ENCODE measurements at regions not wholly inside any gene's neighbourhood (a gene's known extent, or its start where the extent isn't known, plus 50 kb on each side); places are given as distances from the start of the nearest gene placed in this dataset.
"Not testable (repeated sequence)": the region's sequence is repeated elsewhere in the genome, so short reads cannot be mapped to it uniquely, and the experiment has no call there.

- H3K9me3 ChIP-seq (ENCODE audit: control insufficient read depth, insufficient read depth, low read depth, low read length); H3K4me1 ChIP-seq (ENCODE audit: control insufficient read depth, insufficient read depth, low read length); POLR2A ChIA-PET; H3K27me3 ChIP-seq (ENCODE audit: control insufficient read depth, insufficient read depth, low read length); in situ Hi-C loops (cut with HindIII; ENCODE audit: low pct_unique_long_range_greater_than_20kb, low sequenced_read_pairs); H3K36me3 ChIP-seq (ENCODE audit: control insufficient read depth, insufficient read depth, low read length); H3K27ac ChIP-seq (ENCODE audit: low read length); CTCF ChIA-PET; BruUV-seq (replicated peaks); H3K4me3 ChIP-seq (ENCODE audit: low read depth in 2 of 2, low read length in 2 of 2); ATAC-seq; DNase-seq (ENCODE audit: low read depth, low spot score); intact Hi-C loops (cut with micrococcal nuclease; ENCODE audit: unreplicated experiment): not testable (repeated sequence)
- TF ChIP-seq CTCF (IDR thresholded peaks at IDR 0.05): peak; percentile 30; the same call in 1 of the 2 replicates
Measured at GRCh38 chrX:96546281-96546680, 138.4 kb upstream of the DIAPH2 start.

GRCh38 chrX:96551322-96551872, 133.2 kb upstream of the DIAPH2 start:
- intact Hi-C loops (cut with micrococcal nuclease; ENCODE audit: unreplicated experiment) (no loop called here), in situ Hi-C loops (cut with HindIII; ENCODE audit: low pct_unique_long_range_greater_than_20kb, low sequenced_read_pairs) (no loop called here)
- BruUV-seq (replicated peaks): no TSS peak
- no peaks in the 10 kb centered on the region for H3K27me3 ChIP-seq (ENCODE audit: control insufficient read depth, insufficient read depth, low read length)
- H3K36me3 ChIP-seq (ENCODE audit: control insufficient read depth, insufficient read depth, low read length): no peaks in the 10 kb centered on the region
- DNase-seq (ENCODE audit: low read depth, low spot score) (no peak), ATAC-seq (no peak)
- no peak overlapping the region for H3K4me3 ChIP-seq (ENCODE audit: low read depth in 2 of 2, low read length in 2 of 2)
- no peak for TF ChIP-seq REST (IDR thresholded peaks at IDR 0.05; ENCODE audit: insufficient read depth in 1 of 2, low read depth in 2 of 2, low read length in 1 of 2)
- CTCF ChIA-PET: no interaction called here
- no peak overlapping the region for H3K27ac ChIP-seq (ENCODE audit: low read length)
- POLR2A ChIA-PET: interaction anchor here (0.6 to 0.7 kb wide), 4 partner anchors 9 to 893 kb away, joined by 3 to 11 read pairs (median 7); no protein-coding TSS in a partner anchor
- H3K4me1 ChIP-seq (ENCODE audit: control insufficient read depth, insufficient read depth, low read length): no peaks in the 10 kb centered on the region
- no peaks in the 10 kb centered on the region for H3K9me3 ChIP-seq (ENCODE audit: control insufficient read depth, insufficient read depth, low read depth, low read length)

GRCh38 chrX:96556886-96557285, 127.8 kb upstream of the DIAPH2 start:
- Histone ChIP-seq H3K27me3 (ENCODE audit: control insufficient read depth, insufficient read depth, low read length) (no peaks in the 10 kb centered on the region), H3K27ac (ENCODE audit: low read length) (no peak overlapping the region), H3K9me3 (ENCODE audit: control insufficient read depth, insufficient read depth, low read depth, low read length) (no peaks in the 10 kb centered on the region), H3K36me3 (ENCODE audit: control insufficient read depth, insufficient read depth, low read length) (no peaks in the 10 kb centered on the region), H3K4me3 (ENCODE audit: low read depth in 2 of 2, low read length in 2 of 2) (no peak overlapping the region), H3K4me1 (ENCODE audit: control insufficient read depth, insufficient read depth, low read length) (no peaks in the 10 kb centered on the region)
- ATAC-seq (no peak), DNase-seq (ENCODE audit: low read depth, low spot score) (no peak)
- in situ Hi-C loops (cut with HindIII; ENCODE audit: low pct_unique_long_range_greater_than_20kb, low sequenced_read_pairs): no loop called here
- TF ChIP-seq SIN3A (IDR thresholded peaks at IDR 0.05; ENCODE audit: borderline replicate concordance, insufficient read depth, low read depth, low read length): no peak
- no peak for TF ChIP-seq REST (IDR thresholded peaks at IDR 0.05; ENCODE audit: insufficient read depth in 1 of 2, low read depth in 2 of 2, low read length in 1 of 2)
- TF ChIP-seq TCF7L2 (IDR thresholded peaks at IDR 0.05; ENCODE audit: low read depth, low read length): no peak
- no peak for TF ChIP-seq CTCF (IDR thresholded peaks at IDR 0.05)
- ChIA-PET CTCF (no interaction called here), POLR2A (no interaction called here)
- intact Hi-C loops (cut with micrococcal nuclease; ENCODE audit: unreplicated experiment): no loop called here
- BruUV-seq (replicated peaks): no TSS peak

GRCh38 chrX:96561129-96561528, 123.5 kb upstream of the DIAPH2 start:
- H3K4me3 ChIP-seq (ENCODE audit: low read depth in 2 of 2, low read length in 2 of 2); DNase-seq (ENCODE audit: low read depth, low spot score); H3K27me3 ChIP-seq (ENCODE audit: control insufficient read depth, insufficient read depth, low read length); BruUV-seq (replicated peaks); H3K36me3 ChIP-seq (ENCODE audit: control insufficient read depth, insufficient read depth, low read length); H3K4me1 ChIP-seq (ENCODE audit: control insufficient read depth, insufficient read depth, low read length); CTCF ChIA-PET; ATAC-seq; in situ Hi-C loops (cut with HindIII; ENCODE audit: low pct_unique_long_range_greater_than_20kb, low sequenced_read_pairs); H3K9me3 ChIP-seq (ENCODE audit: control insufficient read depth, insufficient read depth, low read depth, low read length); H3K27ac ChIP-seq (ENCODE audit: low read length); intact Hi-C loops (cut with micrococcal nuclease; ENCODE audit: unreplicated experiment): not testable (repeated sequence)
- POLR2A ChIA-PET: interaction anchor here (0.6 kb wide), 1 partner anchor 10 kb away, joined by 10 read pairs; no protein-coding TSS in a partner anchor

Data from Panc1 (cell line).